ENCODE measurements at regions not wholly inside any gene's neighbourhood (a gene's known extent, or its start where the extent isn't known, plus 50 kb on each side); places are given as distances from the start of the nearest gene placed in this dataset.

DNA sequence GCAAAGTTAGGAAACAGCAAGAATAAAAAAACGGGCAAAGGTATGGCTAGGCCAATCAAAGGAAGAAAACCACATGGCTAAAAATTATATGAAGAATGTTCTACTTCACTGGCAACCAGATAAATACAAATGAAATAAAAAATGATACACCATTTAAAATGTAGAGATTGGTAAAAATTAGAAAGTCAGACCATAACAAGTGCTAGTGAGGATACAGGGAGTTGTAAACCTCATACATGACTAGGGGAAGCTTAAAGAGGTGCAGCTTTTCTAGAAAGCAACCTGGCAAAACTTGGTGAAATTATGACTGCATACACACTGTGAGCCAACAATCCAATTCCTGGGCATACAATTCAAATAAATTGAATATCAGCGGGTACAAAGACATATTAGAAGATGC lies 119.0 kb upstream of the LIFR start (continued):
- TF ChIP-seq, protein P1, sequence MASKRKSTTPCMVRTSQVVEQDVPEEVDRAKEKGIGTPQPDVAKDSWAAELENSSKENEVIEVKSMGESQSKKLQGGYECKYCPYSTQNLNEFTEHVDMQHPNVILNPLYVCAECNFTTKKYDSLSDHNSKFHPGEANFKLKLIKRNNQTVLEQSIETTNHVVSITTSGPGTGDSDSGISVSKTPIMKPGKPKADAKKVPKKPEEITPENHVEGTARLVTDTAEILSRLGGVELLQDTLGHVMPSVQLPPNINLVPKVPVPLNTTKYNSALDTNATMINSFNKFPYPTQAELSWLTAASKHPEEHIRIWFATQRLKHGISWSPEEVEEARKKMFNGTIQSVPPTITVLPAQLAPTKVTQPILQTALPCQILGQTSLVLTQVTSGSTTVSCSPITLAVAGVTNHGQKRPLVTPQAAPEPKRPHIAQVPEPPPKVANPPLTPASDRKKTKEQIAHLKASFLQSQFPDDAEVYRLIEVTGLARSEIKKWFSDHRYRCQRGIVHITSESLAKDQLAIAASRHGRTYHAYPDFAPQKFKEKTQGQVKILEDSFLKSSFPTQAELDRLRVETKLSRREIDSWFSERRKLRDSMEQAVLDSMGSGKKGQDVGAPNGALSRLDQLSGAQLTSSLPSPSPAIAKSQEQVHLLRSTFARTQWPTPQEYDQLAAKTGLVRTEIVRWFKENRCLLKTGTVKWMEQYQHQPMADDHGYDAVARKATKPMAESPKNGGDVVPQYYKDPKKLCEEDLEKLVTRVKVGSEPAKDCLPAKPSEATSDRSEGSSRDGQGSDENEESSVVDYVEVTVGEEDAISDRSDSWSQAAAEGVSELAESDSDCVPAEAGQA (IDR thresholded peaks at IDR 0.05; ENCODE audit: low read depth): no peak
- TF ChIP-seq, protein P1 (CRISPR knock-in tag; IDR thresholded peaks at IDR 0.05; ENCODE audit: borderline replicate concordance): no peak

DNA sequence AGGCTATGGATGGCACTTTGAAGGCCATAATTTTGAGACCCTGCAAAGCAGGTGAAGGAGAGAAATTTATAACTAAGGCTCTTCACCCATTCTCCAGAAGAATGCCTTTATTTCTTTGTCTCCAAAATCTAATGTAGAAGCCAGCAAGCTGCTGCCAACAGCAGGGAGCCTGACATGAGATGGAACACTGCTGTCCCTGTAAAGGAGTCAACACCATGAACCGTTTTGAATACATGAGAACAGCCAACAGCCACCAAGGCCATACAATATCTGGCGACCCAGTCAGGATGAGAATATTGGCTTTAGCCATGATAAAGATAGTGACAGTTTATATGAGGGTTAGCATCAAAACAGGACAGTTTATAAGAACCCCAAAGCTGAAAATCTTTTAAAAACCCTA lies 121.2 kb upstream of the LIFR start:
- Histone ChIP-seq H2AFZ (ENCODE audit: low read length) (no peak overlapping the region), H3K4me3 (replicated peaks in 1 of 3; ENCODE audit: insufficient read depth in 1 of 3, low read depth in 2 of 3, low read length in 3 of 3) (no peak overlapping the region), H4K20me1 (ENCODE audit: insufficient read depth, low read length) (no peaks in the 10 kb centered on the region), H3K79me2 (ENCODE audit: insufficient read depth, low read length) (no peaks in the 10 kb centered on the region), H3K36me3 (replicated peaks in 1 of 2; ENCODE audit: control insufficient read depth in 1 of 2, insufficient read depth in 2 of 2, low read length in 2 of 2) (no peaks in the 10 kb centered on the region), H3K27me3 (ENCODE audit: control insufficient read depth in 1 of 2, insufficient read depth in 2 of 2, low read length in 2 of 2) (peaks cover 0 to 4% of the 10 kb centered on the region in 2 experiments; a peak in 1 of 5 replicates), H3K4me2 (ENCODE audit: low read depth, low read length) (no peak overlapping the region), H3K9ac (ENCODE audit: insufficient read depth, low read depth, low read length) (no peak overlapping the region), H3K27ac (ENCODE audit: extremely low read length, insufficient read depth, low read length) (no peak overlapping the region), H3K9me3 (ENCODE audit: low read length) (no peaks in the 10 kb centered on the region), H3K4me1 (ENCODE audit: insufficient read depth, low read length) (peaks cover 2% of the 10 kb centered on the region)
- ChIA-PET CTCF (ENCODE audit: low intra/inter-chr PET ratio, low total read pairs) (no interaction called here), POLR2A (no interaction called here)
- intact Hi-C loops (cut with micrococcal nuclease; ENCODE audit: unreplicated experiment): no loop called here
- ATAC-seq (no peak), FAIRE-seq (no peak), DNase-seq (ENCODE audit: low spot score) (no peak)
- 4% methylated on average over 2 of the region's 2 CpGs for WGBS (ENCODE audit: low lambda C conversion rate)
- BruUV-seq (replicated peaks): no TSS peak
- in situ Hi-C loops (cut with HindIII; ENCODE audit: extremely low pct_ligation_motif_present, low pct_unique_long_range_greater_than_20kb): no loop called here
- TF ChIP-seq NAIF1 (CRISPR knock-in tag; IDR thresholded peaks at IDR 0.05; ENCODE audit: borderline replicate concordance) (no peak), MAZ (IDR thresholded peaks at IDR 0.05; ENCODE audit: borderline replicate concordance, low read depth, low read length) (no peak), MAZ (CRISPR knock-in tag; IDR thresholded peaks at IDR 0.05; ENCODE audit: low read depth) (no peak), ZNF180 (CRISPR knock-in tag; IDR thresholded peaks at IDR 0.05; ENCODE audit: borderline replicate concordance, low read depth) (no peak), SSRP1 (CRISPR knock-in tag; IDR thresholded peaks at IDR 0.05) (no peak), ZNF883 (CRISPR knock-in tag; IDR thresholded peaks at IDR 0.05; ENCODE audit: not compliant biosample characterization) (no peak), ZBTB7A (CRISPR knock-in tag; IDR thresholded peaks at IDR 0.05) (no peak), ZNF12 (CRISPR knock-in tag; IDR thresholded peaks at IDR 0.05) (no peak), SALL1 (CRISPR knock-in tag; IDR thresholded peaks at IDR 0.05) (no peak)
- TF ChIP-seq, protein P2, sequence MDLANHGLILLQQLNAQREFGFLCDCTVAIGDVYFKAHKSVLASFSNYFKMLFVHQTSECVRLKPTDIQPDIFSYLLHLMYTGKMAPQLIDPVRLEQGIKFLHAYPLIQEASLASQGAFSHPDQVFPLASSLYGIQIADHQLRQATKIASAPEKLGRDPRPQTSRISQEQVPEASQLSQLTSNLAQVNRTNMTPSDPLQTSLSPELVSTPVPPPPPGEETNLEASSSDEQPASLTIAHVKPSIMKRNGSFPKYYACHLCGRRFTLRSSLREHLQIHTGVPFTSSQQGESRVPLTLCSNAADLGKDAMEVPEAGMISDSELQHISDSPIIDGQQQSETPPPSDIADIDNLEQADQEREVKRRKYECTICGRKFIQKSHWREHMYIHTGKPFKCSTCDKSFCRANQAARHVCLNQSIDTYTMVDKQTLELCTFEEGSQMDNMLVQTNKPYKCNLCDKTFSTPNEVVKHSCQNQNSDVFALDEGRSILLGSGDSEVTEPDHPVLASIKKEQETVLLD (CRISPR knock-in tag; IDR thresholded peaks at IDR 0.05; ENCODE audit: low read depth): no peak
- TF ChIP-seq, protein P3, sequence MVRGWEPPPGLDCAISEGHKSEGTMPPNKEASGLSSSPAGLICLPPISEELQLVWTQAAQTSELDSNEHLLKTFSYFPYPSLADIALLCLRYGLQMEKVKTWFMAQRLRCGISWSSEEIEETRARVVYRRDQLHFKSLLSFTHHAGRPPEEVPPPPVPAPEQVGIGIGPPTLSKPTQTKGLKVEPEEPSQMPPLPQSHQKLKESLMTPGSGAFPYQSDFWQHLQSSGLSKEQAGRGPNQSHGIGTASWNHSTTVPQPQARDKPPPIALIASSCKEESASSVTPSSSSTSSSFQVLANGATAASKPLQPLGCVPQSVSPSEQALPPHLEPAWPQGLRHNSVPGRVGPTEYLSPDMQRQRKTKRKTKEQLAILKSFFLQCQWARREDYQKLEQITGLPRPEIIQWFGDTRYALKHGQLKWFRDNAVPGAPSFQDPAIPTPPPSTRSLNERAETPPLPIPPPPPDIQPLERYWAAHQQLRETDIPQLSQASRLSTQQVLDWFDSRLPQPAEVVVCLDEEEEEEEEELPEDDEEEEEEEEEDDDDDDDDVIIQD (CRISPR knock-in tag; IDR thresholded peaks at IDR 0.05; ENCODE audit: low read depth): no peak
- TF ChIP-seq, protein P4, sequence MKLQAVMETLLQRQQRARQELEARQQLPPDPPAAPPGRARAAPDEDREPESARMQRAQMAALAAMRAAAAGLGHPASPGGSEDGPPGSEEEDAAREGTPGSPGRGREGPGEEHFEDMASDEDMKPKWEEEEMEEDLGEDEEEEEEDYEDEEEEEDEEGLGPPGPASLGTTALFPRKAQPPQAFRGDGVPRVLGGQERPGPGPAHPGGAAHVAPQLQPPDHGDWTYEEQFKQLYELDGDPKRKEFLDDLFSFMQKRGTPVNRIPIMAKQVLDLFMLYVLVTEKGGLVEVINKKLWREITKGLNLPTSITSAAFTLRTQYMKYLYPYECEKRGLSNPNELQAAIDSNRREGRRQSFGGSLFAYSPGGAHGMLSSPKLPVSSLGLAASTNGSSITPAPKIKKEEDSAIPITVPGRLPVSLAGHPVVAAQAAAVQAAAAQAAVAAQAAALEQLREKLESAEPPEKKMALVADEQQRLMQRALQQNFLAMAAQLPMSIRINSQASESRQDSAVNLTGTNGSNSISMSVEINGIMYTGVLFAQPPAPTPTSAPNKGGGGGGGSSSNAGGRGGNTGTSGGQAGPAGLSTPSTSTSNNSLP (IDR thresholded peaks at IDR 0.05; ENCODE audit: low read depth, low read length): no peak
